ENCODE measurements at regions not wholly inside any gene's neighbourhood (a gene's known extent, or its start where the extent isn't known, plus 50 kb on each side); places are given as distances from the start of the nearest gene placed in this dataset.

DNA sequence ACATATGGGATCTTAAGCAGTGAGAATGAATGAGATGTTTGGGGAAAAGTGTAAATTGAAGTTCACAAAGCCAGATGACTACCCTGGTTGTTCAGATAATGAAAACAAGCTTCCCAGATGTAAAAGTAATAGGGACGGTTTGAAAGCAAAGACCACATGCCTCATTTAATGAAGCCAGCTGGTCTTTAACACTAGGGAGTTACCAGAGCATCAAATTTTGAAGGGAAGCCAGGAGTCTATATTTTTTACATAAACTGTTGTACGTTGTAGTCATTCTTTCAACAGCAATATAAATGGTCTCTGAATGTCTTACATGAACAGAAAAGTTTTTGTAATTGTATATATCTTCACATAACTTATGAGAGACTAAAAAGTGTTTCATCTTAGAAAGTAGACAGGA, 2604.5 kb upstream of the PCDH20 start:
- TF ChIP-seq POLR2AphosphoS5 (IDR thresholded peaks at IDR 0.05), result no peak
- no peak for TF ChIP-seq EP300 (IDR thresholded peaks at IDR 0.05)
- TF ChIP-seq, protein P1, sequence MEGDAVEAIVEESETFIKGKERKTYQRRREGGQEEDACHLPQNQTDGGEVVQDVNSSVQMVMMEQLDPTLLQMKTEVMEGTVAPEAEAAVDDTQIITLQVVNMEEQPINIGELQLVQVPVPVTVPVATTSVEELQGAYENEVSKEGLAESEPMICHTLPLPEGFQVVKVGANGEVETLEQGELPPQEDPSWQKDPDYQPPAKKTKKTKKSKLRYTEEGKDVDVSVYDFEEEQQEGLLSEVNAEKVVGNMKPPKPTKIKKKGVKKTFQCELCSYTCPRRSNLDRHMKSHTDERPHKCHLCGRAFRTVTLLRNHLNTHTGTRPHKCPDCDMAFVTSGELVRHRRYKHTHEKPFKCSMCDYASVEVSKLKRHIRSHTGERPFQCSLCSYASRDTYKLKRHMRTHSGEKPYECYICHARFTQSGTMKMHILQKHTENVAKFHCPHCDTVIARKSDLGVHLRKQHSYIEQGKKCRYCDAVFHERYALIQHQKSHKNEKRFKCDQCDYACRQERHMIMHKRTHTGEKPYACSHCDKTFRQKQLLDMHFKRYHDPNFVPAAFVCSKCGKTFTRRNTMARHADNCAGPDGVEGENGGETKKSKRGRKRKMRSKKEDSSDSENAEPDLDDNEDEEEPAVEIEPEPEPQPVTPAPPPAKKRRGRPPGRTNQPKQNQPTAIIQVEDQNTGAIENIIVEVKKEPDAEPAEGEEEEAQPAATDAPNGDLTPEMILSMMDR (IDR thresholded peaks at IDR 0.05), result no peak

Measured in gastroesophageal sphincter (tissue), 3 donors.